H1 (cell line): ENCODE measurements at regions not wholly inside any gene's neighbourhood (a gene's known extent, or its start where the extent isn't known, plus 50 kb on each side); places are given as distances from the start of the nearest gene placed in this dataset.

ENCODE experiments used
- CTCF ChIA-PET: fragments of 300-600 bp; sonication (Branson Sonifier 250); formaldehyde crosslinking; loops from one replicate; lab custom pipeline; 2021; ENCODE audit not compliant: partially characterized antibody; lab: Charles Lee
- POLR2A ChIA-PET: fragments of 300-600 bp; sonication (Branson Sonifier 250); formaldehyde crosslinking; loops from one replicate; lab custom pipeline; 2021; ENCODE audit warnings: inconsistent platforms; ENCODE audit not compliant: partially characterized antibody; lab: Charles Lee
- DNase-seq, 2 experiments: peaks; one replicate each; pipeline versions ENCODE4 v3.0.0 to v3.0.0-alpha.2; 2010 to 2022; ENCODE audit warnings: low spot score in 2 of 2, low read depth in 1 of 2, mixed read lengths in 1 of 2
- FAIRE-seq: peaks from 2 replicates; lab custom pipeline; 2011; peaks lifted over from hg19 to GRCh38; lab: Jason Lieb, UNC
- H2AFZ ChIP-seq: 2 replicates; pipeline ENCODE4 v1.8.1; 2012; ENCODE audit warnings: low read length, inconsistent platforms
- H2AK5ac ChIP-seq: 2 replicates; pipeline ENCODE4 v1.6.1; 2013; ENCODE audit warnings: low read depth, low read length
- H2BK120ac ChIP-seq: replicated peaks from 2 replicates; pipeline ENCODE3; 2013; ENCODE audit warnings: low read depth, low read length, inconsistent platforms
- H2BK12ac ChIP-seq: 2 replicates; pipeline ENCODE4 v1.6.1; 2013; ENCODE audit warnings: low read depth, low read length
- H2BK15ac ChIP-seq: 2 replicates; pipeline ENCODE4 v1.6.1; 2013; ENCODE audit warnings: low read length
- H2BK20ac ChIP-seq: 2 replicates; pipeline ENCODE4 v1.6.1; 2013; ENCODE audit warnings: low read length
- H2BK5ac ChIP-seq: 2 replicates; pipeline ENCODE4 v1.6.1; 2013; ENCODE audit warnings: low read depth, low read length
- H3K14ac ChIP-seq: 2 replicates; pipeline ENCODE4 v1.6.1; 2013; ENCODE audit warnings: inconsistent platforms; ENCODE audit not compliant: insufficient read length
- H3K18ac ChIP-seq: 2 replicates; pipeline ENCODE4 v1.6.1; 2013; ENCODE audit warnings: low read length; ENCODE audit errors: extremely low read depth
- H3K23ac ChIP-seq: 2 replicates; pipeline ENCODE4 v1.6.1; 2013; ENCODE audit warnings: inconsistent platforms; ENCODE audit not compliant: insufficient read length
- H3K23me2 ChIP-seq: 2 replicates; pipeline ENCODE4 v1.6.1; 2013; ENCODE audit warnings: low read depth, low read length
- H3K27ac ChIP-seq: 2 replicates; pipeline ENCODE4 v1.6.1; 2011; ENCODE audit warnings: low read depth, low read length, inconsistent platforms
- H3K27me3 ChIP-seq, 4 experiments: replicated peaks in 1 of 4; 1 replicate in 1 of 4; 2 replicates in 3 of 4; pipeline versions ENCODE4 v1.6.1 to v1.8.1; 2011 to 2013; ENCODE audit warnings: low read length in 3 of 4, mild to moderate bottlenecking in 3 of 4, inconsistent platforms in 2 of 4, mixed read lengths in 2 of 4, moderate library complexity in 1 of 4; ENCODE audit not compliant: control insufficient read depth in 3 of 4, insufficient read depth in 3 of 4; ENCODE audit errors: extremely low read depth in 1 of 4
- H3K36me3 ChIP-seq, 4 experiments: 2 replicates each; pipeline versions ENCODE4 v1.6.1 to v1.8.1; 2011 to 2013; ENCODE audit warnings: mild to moderate bottlenecking in 4 of 4, low read length in 3 of 4, moderate library complexity in 2 of 4, control low read depth in 1 of 4, inconsistent platforms in 1 of 4; ENCODE audit not compliant: insufficient read depth in 4 of 4, control insufficient read depth in 2 of 4
- H3K4ac ChIP-seq: replicated peaks from 2 replicates; pipeline ENCODE3; 2013; ENCODE audit warnings: low read length, low read depth, mixed read lengths, inconsistent platforms; ENCODE audit not compliant: insufficient read length
- H3K4me1 ChIP-seq, 4 experiments: replicated peaks in 1 of 4; 1 replicate in 1 of 4; 2 replicates in 3 of 4; pipeline versions ENCODE4 v1.6.1 to v1.8.1; 2011 to 2013; ENCODE audit warnings: low read length in 3 of 4, inconsistent platforms in 2 of 4, mixed read lengths in 1 of 4; ENCODE audit not compliant: insufficient read depth in 4 of 4, control insufficient read depth in 3 of 4
- H3K4me2 ChIP-seq, 2 experiments: 2 replicates each; pipeline versions ENCODE4 v1.6.1 to v1.8.1; 2011 to 2013; ENCODE audit warnings: low read depth in 2 of 2, low read length in 2 of 2, control low read depth in 1 of 2, inconsistent platforms in 1 of 2, mild to moderate bottlenecking in 1 of 2; ENCODE audit not compliant: insufficient read depth in 1 of 2
- H3K4me3 ChIP-seq, 4 experiments: fragments of 200-600, 300-600 bp in 1 of 4; sonication (generic), shearing (Covaris generic), sonication (Bioruptor Twin) in 1 of 4; 2 replicates each; pipeline versions ENCODE4 v1.5.1 to v1.8.1; 2011 to 2016; ENCODE audit warnings: low read length in 4 of 4, low read depth in 3 of 4, control low read depth in 2 of 4, inconsistent platforms in 2 of 4, mild to moderate bottlenecking in 2 of 4, mixed read lengths in 1 of 4, moderate library complexity in 1 of 4; ENCODE audit not compliant: insufficient read depth in 2 of 4; ENCODE audit errors: extremely low read depth in 1 of 4
- H3K56ac ChIP-seq: replicated peaks from 2 replicates; pipeline ENCODE3; 2013; ENCODE audit warnings: low read depth, mild to moderate bottlenecking, mixed read lengths, low read length, inconsistent platforms; ENCODE audit not compliant: insufficient read length
- H3K79me1 ChIP-seq: 2 replicates; pipeline ENCODE4 v1.6.1; 2013; ENCODE audit warnings: low read depth, low read length, control low read depth
- H3K79me2 ChIP-seq, 2 experiments: 2 replicates each; pipeline versions ENCODE4 v1.6.1 to v1.8.1; 2012 to 2013; ENCODE audit warnings: low read length in 2 of 2, mild to moderate bottlenecking in 2 of 2, inconsistent platforms in 1 of 2; ENCODE audit not compliant: insufficient read depth in 2 of 2, control insufficient read depth in 1 of 2
- H3K9ac ChIP-seq, 4 experiments: replicated peaks in 1 of 4; 1 replicate in 1 of 4; 2 replicates in 3 of 4; pipeline versions ENCODE4 v1.6.1 to v1.8.1; 2011 to 2013; ENCODE audit warnings: low read depth in 3 of 4, low read length in 3 of 4, control low read depth in 2 of 4, mild to moderate bottlenecking in 2 of 4, moderate library complexity in 2 of 4, inconsistent platforms in 1 of 4; ENCODE audit errors: extremely low read depth in 1 of 4
- H3K9me3 ChIP-seq, 2 experiments: 2 replicates each; pipeline versions ENCODE4 v1.6.1 to v1.8.1; 2012 to 2013; ENCODE audit warnings: mild to moderate bottlenecking in 2 of 2, moderate library complexity in 2 of 2, control low read depth in 1 of 2, inconsistent platforms in 1 of 2, low read depth in 1 of 2, low read length in 1 of 2, mixed read lengths in 1 of 2; ENCODE audit not compliant: insufficient read depth in 2 of 2
- H4K20me1 ChIP-seq, 2 experiments: replicated peaks in 1 of 2; 2 replicates each; pipeline versions ENCODE3 to v1.8.1; 2011 to 2013; ENCODE audit warnings: inconsistent platforms in 2 of 2, low read length in 2 of 2, mild to moderate bottlenecking in 1 of 2; ENCODE audit not compliant: insufficient read depth in 2 of 2, control insufficient read depth in 1 of 2
- H4K5ac ChIP-seq: 2 replicates; pipeline ENCODE4 v1.6.1; 2013; ENCODE audit warnings: low read length, low read depth, mixed read lengths, inconsistent platforms; ENCODE audit not compliant: insufficient read length
- H4K8ac ChIP-seq: 2 replicates; pipeline ENCODE4 v1.8.0; 2013; ENCODE audit warnings: mild to moderate bottlenecking, moderate library complexity, low read length, inconsistent platforms; ENCODE audit not compliant: insufficient read depth; ENCODE audit errors: extremely low read depth
- H4K91ac ChIP-seq: replicated peaks from 2 replicates; pipeline ENCODE3; 2013; ENCODE audit warnings: low read length, mixed read lengths, inconsistent platforms; ENCODE audit not compliant: insufficient read length
- EP300 ChIP-seq, 2 experiments: IDR thresholded peaks; 1 replicate in 1 of 2; 2 replicates in 1 of 2; pipeline ENCODE4 v1.6.1; 2011 to 2012; ENCODE audit warnings: low read depth in 2 of 2, low read length in 2 of 2, mild to moderate bottlenecking in 2 of 2, borderline replicate concordance in 1 of 2, inconsistent platforms in 1 of 2, moderate library complexity in 1 of 2
- NRF1 ChIP-seq: IDR thresholded peaks from 2 replicates; pipeline ENCODE4 v1.6.1; 2011; ENCODE audit warnings: mild to moderate bottlenecking, low read depth, low read length, improper control_type of control experiment
- POLR2A ChIP-seq, 2 experiments: IDR thresholded peaks; 1 replicate in 1 of 2; 2 replicates in 1 of 2; pipeline ENCODE4 v1.6.1; 2011; ENCODE audit warnings: low read depth in 2 of 2, low read length in 2 of 2, mild to moderate bottlenecking in 2 of 2; ENCODE audit errors: control extremely low read depth in 1 of 2
- POLR2AphosphoS5 ChIP-seq: IDR thresholded peaks from 2 replicates; pipeline ENCODE4 v1.6.1; 2011; ENCODE audit warnings: low read depth, low read length
- RFX5 ChIP-seq: IDR thresholded peaks from 2 replicates; pipeline ENCODE4 v1.6.1; 2011; ENCODE audit warnings: low read depth, low read length, improper control_type of control experiment, borderline replicate concordance
- SIRT6 ChIP-seq: IDR thresholded peaks from one replicate; pipeline ENCODE4 v1.7.1; 2012; ENCODE audit warnings: low read length, inconsistent platforms
- SP4 ChIP-seq: IDR thresholded peaks from 2 replicates; pipeline ENCODE4 v1.6.1; 2012; ENCODE audit warnings: low read length, inconsistent platforms
- TBP ChIP-seq: IDR thresholded peaks from 2 replicates; pipeline ENCODE4 v1.6.1; 2011; ENCODE audit warnings: low read depth, low read length, improper control_type of control experiment
- WGBS, 2 experiments: shearing (Covaris generic) in 1 of 2; methylation state at CpG; one replicate each; pipeline versions ENCODE4 v1.1.6 to v1.1.7; 2013 to 2015; ENCODE audit warnings: low lambda C conversion rate in 2 of 2, mixed read lengths in 2 of 2, inconsistent platforms in 1 of 2, low coverage in 1 of 2, missing lambda C conversion rate in 1 of 2; ENCODE audit not compliant: insufficient replicate concordance in 2 of 2, insufficient coverage in 1 of 2, insufficient read length in 1 of 2; ENCODE audit errors: extremely low coverage in 1 of 2, missing lambda C conversion rate in 1 of 2; 5-methylcytosine and 5-hydroxymethylcytosine counted together

DNA sequence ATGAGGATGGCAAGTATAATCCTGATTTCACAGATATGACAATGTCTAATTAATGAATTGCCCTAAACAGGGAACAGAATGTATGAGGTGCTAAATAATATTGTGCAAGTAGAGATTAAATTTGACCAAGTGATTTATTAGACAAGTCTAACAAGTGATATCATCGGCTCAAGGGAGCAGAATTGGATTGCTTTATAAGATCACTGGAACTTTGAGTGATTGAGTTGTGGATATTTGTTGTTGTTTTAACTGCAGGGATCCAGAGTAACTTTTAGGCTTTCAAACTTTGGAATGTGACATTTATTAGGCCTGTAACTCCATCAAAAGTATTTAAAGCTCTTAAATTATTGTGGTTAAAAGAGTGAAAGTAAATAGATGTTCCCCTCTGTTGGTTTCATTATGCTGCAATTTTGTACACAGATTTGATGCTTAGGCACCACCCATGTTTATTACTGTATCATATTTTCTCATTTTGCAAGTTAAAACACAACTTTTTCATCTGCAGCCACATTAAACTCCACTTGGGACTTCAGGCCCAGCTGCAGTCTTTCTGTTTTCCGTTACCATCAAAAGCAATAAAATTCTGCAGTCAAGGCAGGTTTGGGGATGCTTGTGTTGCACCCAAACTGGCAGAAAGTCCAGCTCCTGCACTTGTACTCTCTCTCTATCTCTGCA lies 206.6 kb downstream of the HLX start:
- H2BK15ac ChIP-seq: no peak overlapping the region
- H2BK5ac ChIP-seq: no peak overlapping the region
- H3K14ac ChIP-seq: no peak overlapping the region
- H2BK12ac ChIP-seq: no peak overlapping the region
- no peaks in the 10 kb centered on the region for H3K79me1 ChIP-seq
- CTCF ChIA-PET: interaction anchor here (1.0 kb wide), 1 partner anchor 117 kb away, joined by 3 read pairs; no protein-coding TSS in a partner anchor
- H3K4me3 ChIP-seq: no peak overlapping the region
- 88% methylated on average over 2 of the region's 2 CpGs; no CpG with 5 or more reads in 1 of the 2 experiments for WGBS, 2 experiments
- H3K79me2 ChIP-seq: no peaks in the 10 kb centered on the region
- no peak overlapping the region for H3K56ac ChIP-seq
- H3K36me3 ChIP-seq: no peaks in the 10 kb centered on the region
- H3K4me2 ChIP-seq: no peak overlapping the region
- no peaks in the 10 kb centered on the region for H3K23me2 ChIP-seq
- TF ChIP-seq SIRT6: no peak
- no peak for TF ChIP-seq RFX5
- TF ChIP-seq SP4: no peak
- no peak for TF ChIP-seq POLR2AphosphoS5
- TF ChIP-seq EP300 (IDR thresholded peaks at IDR 0.05; ENCODE audit: borderline replicate concordance in 1 of 2, low read depth in 2 of 2, low read length in 2 of 2): no peak
- no peak for TF ChIP-seq POLR2A (IDR thresholded peaks at IDR 0.05; ENCODE audit: control extremely low read depth in 1 of 2, low read depth in 2 of 2, low read length in 2 of 2)
- TF ChIP-seq TBP: no peak
- no peak for TF ChIP-seq NRF1
- TF ChIP-seq, all 59 proteins: peak for 0
- no peak overlapping the region for H3K9ac ChIP-seq
- no peaks in the 10 kb centered on the region for H3K9me3 ChIP-seq
- H3K23ac ChIP-seq: no peak overlapping the region
- no peak overlapping the region for H4K5ac ChIP-seq
- POLR2A ChIA-PET: no interaction called here
- H3K4me1 ChIP-seq: no peaks in the 10 kb centered on the region
- no peaks in the 10 kb centered on the region for H3K27me3 ChIP-seq
- no peak for DNase-seq
- no peak overlapping the region for H3K27ac ChIP-seq
- no peak overlapping the region for H2AK5ac ChIP-seq
- H3K18ac ChIP-seq: no peak overlapping the region
- H4K8ac ChIP-seq: no peak overlapping the region
- no peak overlapping the region for H2BK120ac ChIP-seq
- no peak for FAIRE-seq
- H2AFZ ChIP-seq: no peak overlapping the region
- no peak overlapping the region for H4K91ac ChIP-seq
- no peaks in the 10 kb centered on the region for H4K20me1 ChIP-seq
- H3K4ac ChIP-seq: no peak overlapping the region
- H2BK20ac ChIP-seq: no peak overlapping the region
